Activated T-cell treated with anti-CD3 and anti-CD28 coated beads, Interleukin-2, amount 50 U/mL, for 24 hours (primary cell): ENCODE measurements at regions not wholly inside any gene's neighbourhood (a gene's known extent, or its start where the extent isn't known, plus 50 kb on each side); places are given as distances from the start of the nearest gene placed in this dataset.

ENCODE experiments used
- DNase-seq: peaks from one replicate; pipeline ENCODE4 v3.0.0-alpha.2; 2020
- H3K27ac Mint-ChIP-seq: 2 replicates; pipeline ENCODE4 v1.8.0; 2020; ENCODE audit warnings: mild to moderate bottlenecking, mixed read lengths
- H3K27me3 Mint-ChIP-seq: 2 replicates; pipeline ENCODE4 v1.8.0; 2020; ENCODE audit warnings: mixed read lengths
- H3K36me3 Mint-ChIP-seq: 2 replicates; pipeline ENCODE4 v1.8.0; 2020; ENCODE audit warnings: low read depth, mixed read lengths
- H3K4me1 Mint-ChIP-seq: 2 replicates; pipeline ENCODE4 v1.8.0; 2020; ENCODE audit warnings: low read depth, mixed read lengths
- H3K4me3 Mint-ChIP-seq: 2 replicates; pipeline ENCODE4 v1.8.0; 2020; ENCODE audit warnings: mild to moderate bottlenecking, moderate library complexity, mixed read lengths
- H3K9me3 Mint-ChIP-seq: 2 replicates; pipeline ENCODE4 v1.8.0; 2020; ENCODE audit warnings: mixed read lengths

DNA sequence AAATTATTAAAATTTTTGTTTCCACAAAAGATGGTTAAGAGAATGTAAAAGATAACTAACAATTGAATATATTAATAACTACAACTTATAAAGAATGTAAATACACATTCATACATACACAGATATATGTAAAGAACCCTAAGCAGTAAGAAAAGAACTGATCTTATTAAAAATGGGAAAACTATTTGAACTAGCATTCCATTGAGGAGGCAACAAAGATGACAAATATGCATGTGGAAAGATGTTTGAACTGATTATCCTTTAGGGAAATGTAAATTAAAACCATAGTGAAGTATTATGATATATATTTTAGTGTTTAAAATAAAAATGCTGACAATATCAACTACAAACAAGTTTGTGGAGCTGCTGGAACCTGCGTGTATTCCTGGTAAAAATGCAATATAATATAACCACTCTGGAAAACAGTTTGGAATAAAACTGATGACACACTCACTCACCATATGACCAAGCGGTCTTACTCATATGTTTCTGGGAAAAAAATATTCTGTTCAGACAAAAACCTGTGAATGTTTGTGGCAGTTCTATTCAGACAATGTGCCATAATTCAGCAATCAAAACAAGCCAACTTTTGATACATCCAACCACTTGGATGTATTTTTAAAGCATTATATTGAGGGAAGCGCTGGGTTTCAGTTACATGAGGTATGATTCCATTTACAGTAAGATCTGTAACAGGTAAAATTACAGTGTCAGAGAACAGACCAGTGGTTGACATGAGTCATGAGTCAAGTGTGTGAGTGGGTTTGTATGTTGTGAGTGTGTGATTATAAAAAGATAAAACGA, 694.4 kb upstream of the SLITRK5 start:
- Mint-ChIP-seq H3K27me3 (no peaks in the 10 kb centered on the region), H3K27ac (no peak overlapping the region), H3K36me3 (no peaks in the 10 kb centered on the region), H3K4me1 (no peaks in the 10 kb centered on the region), H3K9me3 (no peaks in the 10 kb centered on the region), H3K4me3 (no peak overlapping the region)
- DNase-seq, result no peak

- H3K9me3 Mint-ChIP-seq, result peaks cover 3% of the 10 kb centered on the region
- no peaks in the 10 kb centered on the region for H3K27me3 Mint-ChIP-seq
- DNase-seq, result no peak
- H3K4me1 Mint-ChIP-seq, result no peaks in the 10 kb centered on the region
- no peak overlapping the region for H3K27ac Mint-ChIP-seq
- H3K36me3 Mint-ChIP-seq, result no peaks in the 10 kb centered on the region
- H3K4me3 Mint-ChIP-seq, result no peak overlapping the region
These were observed 684.7 kb upstream of the SLITRK5 start for GRCh38 chr13:86986448-86986847.

GRCh38 chr13:86992251-86992650, 678.9 kb upstream of the SLITRK5 start:
- H3K27me3 Mint-ChIP-seq, result no peaks in the 10 kb centered on the region

GRCh38 chr13:87003265-87003664, 667.9 kb upstream of the SLITRK5 start:
- DNase-seq, result no peak
- Mint-ChIP-seq H3K9me3 (peaks cover 12% of the 10 kb centered on the region), H3K27ac (no peak overlapping the region), H3K4me1 (no peaks in the 10 kb centered on the region), H3K36me3 (no peaks in the 10 kb centered on the region), H3K4me3 (no peak overlapping the region), H3K27me3 (no peaks in the 10 kb centered on the region)

More at GRCh38 chr13:86992251-86992650, 678.9 kb upstream of the SLITRK5 start:
- H3K4me3 Mint-ChIP-seq, result no peak overlapping the region
- DNase-seq, result no peak
- no peaks in the 10 kb centered on the region for H3K4me1 Mint-ChIP-seq
- H3K27ac Mint-ChIP-seq, result no peak overlapping the region
- H3K9me3 Mint-ChIP-seq, result peaks cover 10% of the 10 kb centered on the region
- H3K36me3 Mint-ChIP-seq, result no peaks in the 10 kb centered on the region

- no peak overlapping the region for H3K4me3 Mint-ChIP-seq
- peaks cover 9% of the 10 kb centered on the region for H3K9me3 Mint-ChIP-seq
- no peak for DNase-seq
- no peaks in the 10 kb centered on the region for H3K27me3 Mint-ChIP-seq
- H3K27ac Mint-ChIP-seq, result no peak overlapping the region
- H3K36me3 Mint-ChIP-seq, result no peaks in the 10 kb centered on the region
- no peaks in the 10 kb centered on the region for H3K4me1 Mint-ChIP-seq
These were observed 665.7 kb upstream of the SLITRK5 start for GRCh38 chr13:87005511-87005910.

- Mint-ChIP-seq H3K36me3 (no peaks in the 10 kb centered on the region), H3K27me3 (no peaks in the 10 kb centered on the region), H3K4me3 (no peak overlapping the region), H3K4me1 (no peaks in the 10 kb centered on the region), H3K27ac (no peak overlapping the region), H3K9me3 (peaks cover 2% of the 10 kb centered on the region)
- DNase-seq, result no peak
These were observed 635.6 kb upstream of the SLITRK5 start for GRCh38 chr13:87035526-87035925.

- no peaks in the 10 kb centered on the region for H3K27me3 Mint-ChIP-seq
- no peak overlapping the region for H3K4me3 Mint-ChIP-seq
- peaks cover 27% of the 10 kb centered on the region for H3K9me3 Mint-ChIP-seq
- DNase-seq, result no peak
- H3K27ac Mint-ChIP-seq, result no peak overlapping the region
- H3K36me3 Mint-ChIP-seq, result no peaks in the 10 kb centered on the region
- no peaks in the 10 kb centered on the region for H3K4me1 Mint-ChIP-seq
These were observed 628.2 kb upstream of the SLITRK5 start for GRCh38 chr13:87042946-87043345.

DNA sequence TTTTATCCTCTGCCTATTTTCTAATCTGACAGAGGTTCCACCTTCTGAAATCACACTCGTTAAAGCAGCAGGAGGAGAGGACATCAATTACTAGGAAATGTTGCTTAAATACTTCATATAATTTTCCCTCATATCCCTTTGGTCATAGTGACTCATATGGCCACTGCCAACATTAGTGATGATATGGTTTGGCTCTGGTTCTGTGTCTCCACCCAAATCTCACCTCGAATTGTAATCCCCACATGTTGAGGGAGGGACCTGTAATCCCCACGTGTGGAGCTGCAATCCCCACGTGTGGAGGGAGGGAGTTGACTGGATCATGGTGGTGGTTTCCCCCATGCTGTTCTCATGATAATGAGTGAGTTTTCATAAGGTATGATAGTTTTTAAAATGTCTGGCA, 618.4 kb upstream of the SLITRK5 start:
- H3K27ac Mint-ChIP-seq, result no peak overlapping the region
- no peak for DNase-seq

DNA sequence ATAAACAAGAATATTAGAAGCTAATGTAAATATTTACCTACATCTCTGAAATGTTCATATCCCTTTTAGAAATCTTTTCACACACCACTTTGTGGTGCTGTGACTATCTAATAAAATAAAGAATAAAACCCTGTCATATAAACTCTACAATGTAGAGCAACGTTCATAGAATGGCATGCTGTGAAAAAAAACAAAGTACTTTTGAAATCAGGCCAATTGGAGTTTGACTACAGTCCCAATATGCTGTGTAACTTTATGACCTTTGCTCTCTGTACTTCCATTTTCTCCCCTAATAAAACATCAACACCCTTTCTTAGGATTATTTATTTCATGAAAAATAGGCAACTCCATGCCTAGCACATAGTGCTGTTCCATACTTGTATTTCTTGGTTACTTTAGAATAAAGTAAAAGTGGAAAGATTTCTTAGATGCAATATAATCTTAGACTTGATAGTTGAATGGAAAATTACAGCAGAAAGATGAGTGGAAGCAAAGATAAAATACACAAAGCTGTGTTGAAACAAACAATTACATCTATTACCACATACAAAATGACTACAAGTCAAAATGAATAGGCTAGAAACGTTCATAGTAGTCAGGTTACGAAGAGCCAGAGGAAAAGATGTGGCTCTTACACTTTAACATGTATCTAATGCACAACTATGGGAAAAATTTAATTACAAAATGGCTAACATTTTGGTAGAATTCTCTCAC, 613.2 kb upstream of the SLITRK5 start:
- no peak for DNase-seq
- Mint-ChIP-seq H3K27ac (no peak overlapping the region), H3K4me1 (no peaks in the 10 kb centered on the region), H3K9me3 (peaks cover 3% of the 10 kb centered on the region), H3K4me3 (no peak overlapping the region), H3K27me3 (no peaks in the 10 kb centered on the region), H3K36me3 (no peaks in the 10 kb centered on the region)

More for the DNA sequence above, 618.4 kb upstream of the SLITRK5 start:
- H3K4me1 Mint-ChIP-seq, result no peaks in the 10 kb centered on the region
- peaks cover 5% of the 10 kb centered on the region for H3K9me3 Mint-ChIP-seq
- no peak overlapping the region for H3K4me3 Mint-ChIP-seq
- no peaks in the 10 kb centered on the region for H3K36me3 Mint-ChIP-seq
- H3K27me3 Mint-ChIP-seq, result no peaks in the 10 kb centered on the region

DNA sequence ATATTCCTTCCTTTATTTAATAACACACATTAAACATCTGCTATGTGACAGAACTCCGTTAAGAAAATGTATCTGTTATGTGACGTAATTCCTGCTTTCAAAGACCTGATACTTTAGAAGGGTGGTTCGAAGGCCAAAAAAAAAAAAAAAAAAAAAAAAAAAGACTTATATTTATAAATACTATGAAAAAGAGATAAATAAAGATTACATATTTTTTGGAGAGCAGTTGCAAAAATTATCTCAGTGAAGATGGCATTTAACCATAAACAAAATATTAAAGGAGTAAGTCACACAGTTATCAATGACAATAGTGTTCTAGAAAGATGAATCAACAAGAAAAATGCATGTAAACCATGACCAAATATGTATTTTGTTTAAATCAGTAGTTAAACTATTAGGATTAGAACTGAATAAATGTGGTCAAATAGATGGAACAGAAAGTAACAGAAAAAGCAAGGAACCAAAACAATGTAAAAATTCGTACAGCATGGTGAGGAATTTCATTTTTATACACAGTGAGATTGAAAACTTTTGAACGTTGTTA, 612.3 kb upstream of the SLITRK5 start:
- H3K27me3 Mint-ChIP-seq, result no peaks in the 10 kb centered on the region
- no peaks in the 10 kb centered on the region for H3K4me1 Mint-ChIP-seq
- H3K9me3 Mint-ChIP-seq, result no peaks in the 10 kb centered on the region
- no peak for DNase-seq
- no peak overlapping the region for H3K4me3 Mint-ChIP-seq
- no peak overlapping the region for H3K27ac Mint-ChIP-seq
- H3K36me3 Mint-ChIP-seq, result no peaks in the 10 kb centered on the region

DNA sequence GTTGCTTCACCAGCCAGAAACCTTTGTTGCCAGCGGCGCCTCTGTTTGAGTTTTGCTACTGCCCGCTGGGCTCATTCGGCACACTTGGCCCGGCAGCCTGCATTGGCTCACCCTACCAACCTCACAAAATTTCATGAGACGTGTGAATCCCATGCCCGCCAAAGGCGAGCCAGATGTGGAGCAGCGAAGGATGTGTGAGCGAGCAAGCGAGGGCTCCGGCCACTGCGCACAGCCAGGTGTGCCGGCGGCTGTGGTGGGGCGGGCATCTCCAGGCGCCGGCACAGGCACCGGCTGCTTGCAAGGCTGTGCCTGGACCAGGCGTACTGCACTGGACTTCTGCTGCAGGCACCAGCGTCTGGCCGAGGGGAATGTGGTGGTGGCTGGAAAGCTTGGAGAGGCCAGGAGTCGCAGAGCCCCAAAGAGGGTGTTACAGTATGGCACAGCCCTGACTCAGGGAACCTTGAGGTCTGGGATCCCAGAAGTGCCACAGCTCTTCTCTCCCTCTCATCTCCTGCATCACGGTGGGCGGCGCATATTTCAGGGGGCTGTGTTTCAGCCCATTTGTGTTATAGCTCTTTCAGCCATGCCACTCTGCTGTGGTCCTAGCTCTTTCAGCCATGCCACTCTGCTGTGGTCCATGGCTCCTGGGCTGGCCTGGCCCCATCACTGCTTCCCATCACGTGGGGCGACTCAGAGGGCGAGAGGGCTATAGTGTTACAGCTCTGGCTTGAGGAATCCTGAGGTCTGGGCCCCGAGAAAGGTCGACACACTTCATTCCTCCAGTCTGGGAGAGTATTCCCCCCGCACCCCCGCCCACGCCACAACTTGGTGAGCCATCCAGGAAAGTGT, 592.0 kb upstream of the SLITRK5 start:
- Mint-ChIP-seq H3K4me3 (no peak overlapping the region), H3K9me3 (no peaks in the 10 kb centered on the region), H3K36me3 (no peaks in the 10 kb centered on the region), H3K27ac (no peak overlapping the region), H3K27me3 (no peaks in the 10 kb centered on the region), H3K4me1 (no peaks in the 10 kb centered on the region)
- DNase-seq, result no peak

DNA sequence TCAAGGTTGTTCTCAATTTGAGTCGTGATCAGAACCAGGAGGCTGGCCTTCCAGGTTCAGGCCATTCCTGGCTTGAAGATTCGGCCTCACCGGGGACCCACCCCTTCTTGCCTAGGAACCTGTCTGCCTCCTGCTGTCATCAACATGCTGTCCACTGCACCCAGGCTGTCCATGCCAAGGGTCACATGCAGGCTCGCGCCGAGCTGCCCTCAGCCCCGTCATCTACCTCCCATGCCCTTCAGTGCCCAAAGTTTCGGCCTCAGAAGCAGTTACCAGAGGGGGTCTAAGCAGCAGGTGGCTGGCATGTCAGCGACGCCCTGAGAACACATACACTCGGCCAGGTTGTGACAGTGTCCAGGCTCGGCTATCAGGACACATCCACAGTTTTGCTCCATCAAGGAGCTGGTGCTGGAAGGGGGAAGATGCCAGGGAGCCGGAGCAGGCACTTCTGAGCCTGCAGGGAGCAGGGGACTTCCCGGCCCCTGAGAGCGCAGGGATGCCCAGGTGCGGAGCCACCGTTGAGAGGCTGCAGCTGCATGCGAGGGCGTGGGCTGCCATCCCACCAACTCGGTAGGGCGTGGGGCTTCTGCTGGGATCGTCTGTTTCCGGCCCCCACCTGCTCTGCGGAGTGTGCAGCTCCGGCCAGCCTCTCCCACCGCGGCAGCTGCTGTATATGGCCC, 590.9 kb upstream of the SLITRK5 start:
- Mint-ChIP-seq H3K27me3 (no peaks in the 10 kb centered on the region), H3K27ac (no peak overlapping the region), H3K4me3 (no peak overlapping the region), H3K4me1 (no peaks in the 10 kb centered on the region), H3K36me3 (no peaks in the 10 kb centered on the region), H3K9me3 (peaks cover 4% of the 10 kb centered on the region)
- DNase-seq, result no peak

DNA sequence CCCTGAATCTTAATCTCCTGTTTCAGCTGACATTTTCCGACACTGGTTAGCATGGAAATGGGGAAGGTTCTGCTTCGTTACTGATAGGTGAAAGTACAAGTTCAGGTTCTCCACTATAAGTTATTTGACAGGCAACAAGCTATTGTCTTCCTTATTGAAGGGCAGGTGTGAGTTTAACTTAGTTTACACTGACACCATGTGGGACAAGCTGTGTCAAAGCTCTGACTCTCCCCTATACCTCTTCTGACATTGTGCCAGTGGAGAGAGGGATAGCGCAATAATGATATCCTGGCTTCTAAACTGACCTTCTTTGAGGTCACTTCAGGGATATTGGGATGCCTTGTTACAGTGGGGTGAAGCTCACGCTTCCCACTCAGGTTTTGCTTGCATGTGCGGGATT, 587.0 kb upstream of the SLITRK5 start:
- H3K27me3 Mint-ChIP-seq, result no peaks in the 10 kb centered on the region
- H3K9me3 Mint-ChIP-seq, result peaks cover 6% of the 10 kb centered on the region
- no peak overlapping the region for H3K4me3 Mint-ChIP-seq
- no peak overlapping the region for H3K27ac Mint-ChIP-seq
- H3K36me3 Mint-ChIP-seq, result no peaks in the 10 kb centered on the region
- no peaks in the 10 kb centered on the region for H3K4me1 Mint-ChIP-seq
- DNase-seq, result no peak

DNA sequence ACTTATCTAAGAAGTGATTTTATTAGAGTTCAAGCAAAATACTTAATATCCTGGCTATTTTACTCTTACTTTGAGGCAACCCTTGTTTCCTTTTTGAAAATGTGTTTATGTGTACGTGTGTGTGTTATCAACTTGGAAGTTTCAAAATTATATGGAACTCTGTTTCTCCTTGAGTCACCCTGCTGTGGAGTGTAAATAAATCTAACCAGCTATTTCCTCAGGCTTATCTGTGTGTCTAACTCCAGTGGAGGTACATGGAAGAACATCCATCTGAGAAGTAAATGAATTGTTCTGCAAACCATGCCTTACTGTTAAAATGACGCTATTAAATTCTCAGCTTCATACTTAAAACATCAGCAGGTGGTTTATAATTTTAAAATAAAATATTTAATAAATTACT, 583.4 kb upstream of the SLITRK5 start:
- Mint-ChIP-seq H3K4me3 (no peak overlapping the region), H3K36me3 (no peaks in the 10 kb centered on the region), H3K9me3 (peaks cover 6% of the 10 kb centered on the region), H3K4me1 (no peaks in the 10 kb centered on the region), H3K27ac (no peak overlapping the region), H3K27me3 (no peaks in the 10 kb centered on the region)
- no peak for DNase-seq
